T-cell (primary cell): ENCODE measurements at regions not wholly inside any gene's neighbourhood (a gene's known extent, or its start where the extent isn't known, plus 50 kb on each side); places are given as distances from the start of the nearest gene placed in this dataset.

Experiments
- ATAC-seq, 4 experiments: fragments of 200-7000 bp in 3 of 4; fragments of 150-1000 bp in 1 of 4; cut with Tn5 transposase; replicated peaks in 1 of 4; 1 replicate in 3 of 4; 2 replicates in 1 of 4; pipeline ENCODE4 v1.10.0; 2021; ENCODE audit warnings: moderate library complexity in 3 of 4, mild to moderate bottlenecking in 2 of 4, moderate number of reproducible peaks in 1 of 4
- CTCF ChIA-PET, 2 donors: fragments of 300-600 bp; sonication (Branson Sonifier 250); formaldehyde crosslinking; loops; one replicate each; lab custom pipeline; 2022; ENCODE audit warnings: antibody characterized with exemption in 2 of 2; lab: Charles Lee
- POLR2A ChIA-PET, 2 donors: fragments of 300-600 bp; sonication (Branson Sonifier 250); formaldehyde crosslinking; loops; one replicate each; lab custom pipeline; 2022; ENCODE audit warnings: antibody characterized with exemption in 2 of 2; lab: Charles Lee
- DNase-seq, 35 experiments: peaks; one replicate each; pipeline versions ENCODE4 v3.0.0 to v3.0.0-alpha.2; 2013 to 2023
- H3K27ac ChIP-seq: one replicate; pipeline ENCODE4 v1.5.1; 2013; ENCODE audit warnings: low read length
- H3K27me3 ChIP-seq, 2 experiments: replicated peaks in 1 of 2; 1 replicate in 1 of 2; 2 replicates in 1 of 2; pipeline versions ENCODE4 v1.6.1 to v1.7.0; 2013; ENCODE audit warnings: low read length in 1 of 2, mixed read lengths in 1 of 2; ENCODE audit not compliant: control insufficient read depth in 2 of 2, insufficient read depth in 2 of 2; ENCODE audit errors: extremely low read depth in 1 of 2
- H3K36me3 ChIP-seq, 2 donors: 1 replicate in 1 of 2; 2 replicates in 1 of 2; pipeline versions ENCODE4 v1.6.1 to v1.7.0; 2013; ENCODE audit warnings: low read length in 1 of 2; ENCODE audit not compliant: control insufficient read depth in 2 of 2, insufficient read depth in 1 of 2; ENCODE audit errors: extremely low read depth in 1 of 2
- H3K4me1 ChIP-seq, 2 experiments: 1 replicate in 1 of 2; 2 replicates in 1 of 2; pipeline versions ENCODE4 v1.6.1 to v1.7.0; 2013; ENCODE audit warnings: low read length in 2 of 2, mixed read lengths in 1 of 2; ENCODE audit not compliant: insufficient read depth in 2 of 2, control insufficient read depth in 1 of 2; ENCODE audit errors: extremely low read depth in 1 of 2
- H3K4me3 ChIP-seq, 2 donors: 1 replicate in 1 of 2; 2 replicates in 1 of 2; pipeline versions ENCODE4 v1.5.1 to v1.7.0; 2013; ENCODE audit warnings: mild to moderate bottlenecking in 2 of 2, low read length in 1 of 2, moderate library complexity in 1 of 2; ENCODE audit not compliant: control insufficient read depth in 1 of 2; ENCODE audit errors: extremely low read depth in 1 of 2
- H3K9me3 ChIP-seq: 2 replicates; pipeline ENCODE4 v1.7.0; 2013
- H3K27ac Mint-ChIP-seq, 2 donors: one replicate each; pipeline ENCODE4 v1.8.0; 2020 to 2021; ENCODE audit warnings: mild to moderate bottlenecking in 2 of 2, mixed read lengths in 2 of 2
- H3K27me3 Mint-ChIP-seq, 2 donors: one replicate each; pipeline ENCODE4 v1.8.0; 2021 to 2022; ENCODE audit warnings: mixed read lengths in 2 of 2
- H3K36me3 Mint-ChIP-seq: one replicate; pipeline ENCODE4 v1.8.0; 2021; ENCODE audit warnings: mixed read lengths
- H3K4me1 Mint-ChIP-seq, 3 donors: one replicate each; pipeline ENCODE4 v1.8.0; 2020 to 2022; ENCODE audit warnings: mixed read lengths in 3 of 3, mild to moderate bottlenecking in 1 of 3
- H3K4me3 Mint-ChIP-seq, 3 donors: one replicate each; pipeline ENCODE4 v1.8.0; 2020 to 2022; ENCODE audit warnings: mild to moderate bottlenecking in 3 of 3, mixed read lengths in 3 of 3, moderate library complexity in 3 of 3
- H3K9me3 Mint-ChIP-seq, 3 donors: one replicate each; pipeline ENCODE4 v1.8.0; 2020 to 2022; ENCODE audit warnings: mixed read lengths in 3 of 3
- WGBS: methylation state at CpG from one replicate; pipeline ENCODE4 v1.1.5; 2013; ENCODE audit warnings: missing lambda C conversion rate; ENCODE audit not compliant: insufficient coverage; 5-methylcytosine and 5-hydroxymethylcytosine counted together

- H3K4me3 ChIP-seq: no peak overlapping the region
- CTCF ChIA-PET: no interaction called here
- no CpG with 5 or more reads among the region's 3 CpGs for WGBS
- Mint-ChIP-seq H3K9me3 (no peaks in the 10 kb centered on the region), H3K4me3 (no peak overlapping the region), H3K36me3 (no peaks in the 10 kb centered on the region), H3K27ac (no peak overlapping the region), H3K27me3 (no peaks in the 10 kb centered on the region), H3K4me1 (no peaks in the 10 kb centered on the region)
- no peaks in the 10 kb centered on the region for H3K9me3 ChIP-seq
- POLR2A ChIA-PET: no interaction called here
- H3K36me3 ChIP-seq: no peaks in the 10 kb centered on the region
- peaks cover 0 to 12% of the 10 kb centered on the region in 2 experiments for H3K27me3 ChIP-seq
- ATAC-seq: no peak
- no peak for DNase-seq
- H3K4me1 ChIP-seq: no peaks in the 10 kb centered on the region
- H3K27ac ChIP-seq: no peak overlapping the region
Observed at GRCh38 chr15:77553257-77553656, 79.5 kb downstream of the LINGO1 start.

- Mint-ChIP-seq H3K4me3 (no peak overlapping the region), H3K27me3 (no peaks in the 10 kb centered on the region), H3K9me3 (no peaks in the 10 kb centered on the region), H3K27ac (no peak overlapping the region), H3K36me3 (no peaks in the 10 kb centered on the region), H3K4me1 (no peaks in the 10 kb centered on the region)
- ATAC-seq (no peak), DNase-seq (no peak)
- no peak overlapping the region for H3K4me3 ChIP-seq
- WGBS: 72% methylated on average over 3 of the region's 4 CpGs
- ChIA-PET POLR2A (no interaction called here), CTCF (no interaction called here)
- H3K4me1 ChIP-seq: no peaks in the 10 kb centered on the region
- peaks cover 0 to 12% of the 10 kb centered on the region in 2 experiments for H3K27me3 ChIP-seq
- H3K9me3 ChIP-seq: no peaks in the 10 kb centered on the region
- H3K36me3 ChIP-seq: no peaks in the 10 kb centered on the region
- H3K27ac ChIP-seq: no peak overlapping the region
Observed at GRCh38 chr15:77552066-77552465, 80.6 kb downstream of the LINGO1 start.

- Histone ChIP-seq H3K4me1 (no peaks in the 10 kb centered on the region), H3K27ac (no peak overlapping the region), H3K27me3 (peaks cover 0 to 12% of the 10 kb centered on the region in 2 experiments), H3K36me3 (no peaks in the 10 kb centered on the region), H3K4me3 (no peak overlapping the region), H3K9me3 (no peaks in the 10 kb centered on the region)
- no peak for ATAC-seq
- Mint-ChIP-seq H3K4me3 (no peak overlapping the region), H3K27me3 (peaks cover 0 to under 1% of the 10 kb centered on the region in 2 donors), H3K27ac (no peak overlapping the region), H3K36me3 (no peaks in the 10 kb centered on the region), H3K4me1 (no peaks in the 10 kb centered on the region), H3K9me3 (no peaks in the 10 kb centered on the region)
- ChIA-PET CTCF (no interaction called here), POLR2A (no interaction called here)
- no peak for DNase-seq
- 75% methylated on average over 7 of the region's 13 CpGs for WGBS
Observed at GRCh38 chr15:77550301-77551251, 82.1 kb downstream of the LINGO1 start.

- ATAC-seq (no peak), DNase-seq (no peak)
- CTCF ChIA-PET: interaction anchor here in 1 of 2 donors (0.5 to 0.6 kb wide), 2 partner anchors 431 to 797 kb away, joined by 3 read pairs; no protein-coding TSS in a partner anchor
- Histone ChIP-seq H3K9me3 (no peaks in the 10 kb centered on the region), H3K36me3 (no peaks in the 10 kb centered on the region), H3K27me3 (peaks cover 0 to 12% of the 10 kb centered on the region in 2 experiments), H3K4me1 (no peaks in the 10 kb centered on the region), H3K27ac (no peak overlapping the region), H3K4me3 (no peak overlapping the region)
- H3K27me3 Mint-ChIP-seq: peaks cover 0 to 3% of the 10 kb centered on the region in 2 donors
- H3K4me3 Mint-ChIP-seq: no peak overlapping the region
- 68% methylated on average over 3 of the region's 5 CpGs for WGBS
- no peaks in the 10 kb centered on the region for H3K36me3 Mint-ChIP-seq
- no peaks in the 10 kb centered on the region for H3K9me3 Mint-ChIP-seq
- POLR2A ChIA-PET: no interaction called here
- H3K27ac Mint-ChIP-seq: no peak overlapping the region
- H3K4me1 Mint-ChIP-seq: no peaks in the 10 kb centered on the region
Observed at GRCh38 chr15:77549576-77550288, 83.0 kb downstream of the LINGO1 start.

GRCh38 chr15:77548589-77549557, 83.8 kb downstream of the LINGO1 start:
- peaks cover 0 to 3% of the 10 kb centered on the region in 2 donors for H3K27me3 Mint-ChIP-seq
- peaks cover under 1 to 2% (median 1%) of the 10 kb centered on the region in 3 donors for H3K4me1 Mint-ChIP-seq
- DNase-seq (no peak), ATAC-seq (no peak)
- ChIA-PET POLR2A (no interaction called here), CTCF (interaction anchor here in 1 of 2 donors (0.5 to 0.6 kb wide), 2 partner anchors 430 to 798 kb away, joined by 3 read pairs; no protein-coding TSS in a partner anchor)
- H3K9me3 Mint-ChIP-seq: no peaks in the 10 kb centered on the region
- H3K36me3 Mint-ChIP-seq: no peaks in the 10 kb centered on the region
- Histone ChIP-seq H3K9me3 (no peaks in the 10 kb centered on the region), H3K27ac (no peak overlapping the region), H3K4me3 (no peak overlapping the region), H3K27me3 (peaks cover 0 to 16% of the 10 kb centered on the region in 2 experiments), H3K4me1 (no peaks in the 10 kb centered on the region), H3K36me3 (no peaks in the 10 kb centered on the region)
- WGBS: 89% methylated on average over 11 of the region's 23 CpGs
- no peak overlapping the region for H3K4me3 Mint-ChIP-seq
- H3K27ac Mint-ChIP-seq: no peak overlapping the region
